ENCODE measurements at regions not wholly inside any gene's neighbourhood (a gene's known extent, or its start where the extent isn't known, plus 50 kb on each side); places are given as distances from the start of the nearest gene placed in this dataset.
"Not testable (repeated sequence)": the region's sequence is repeated elsewhere in the genome, so short reads cannot be mapped to it uniquely, and the experiment has no call there.

DNA sequence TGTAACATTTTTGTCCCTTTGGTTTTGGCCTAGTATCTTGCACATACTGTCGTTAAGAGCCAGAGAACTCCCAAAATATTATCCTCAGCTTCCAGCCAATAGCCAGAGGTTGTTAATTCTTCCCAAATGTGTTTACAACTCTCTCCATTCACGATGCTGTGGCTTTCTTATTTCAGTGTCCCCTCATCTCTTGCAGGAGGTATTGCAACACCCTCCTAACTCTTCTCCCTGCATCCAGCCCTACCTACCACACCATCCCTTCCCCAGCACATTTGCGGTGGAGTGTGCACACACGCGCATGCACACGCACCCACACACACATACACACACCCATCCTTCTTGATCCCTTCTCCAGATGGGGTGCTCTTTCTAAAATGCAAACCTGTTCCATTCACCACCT lies 75.6 kb upstream of the LMO2 start:
- H3K9ac ChIP-seq (ENCODE audit: low read length): no peak overlapping the region
- H3K27me3 ChIP-seq (replicated peaks; ENCODE audit: control insufficient read depth, insufficient read depth, low read length): peaks cover 13% of the 10 kb centered on the region
- no peak for DNase-seq (ENCODE audit: low read depth)
- H3K4me3 ChIP-seq (ENCODE audit: low read length): no peak overlapping the region
- H3K9me3 ChIP-seq (ENCODE audit: control insufficient read depth, low read length): no peaks in the 10 kb centered on the region
- no peaks in the 10 kb centered on the region for H3K36me3 ChIP-seq (ENCODE audit: control insufficient read depth, insufficient read depth, low read length, severe bottlenecking)
- H3K4me1 ChIP-seq (ENCODE audit: control insufficient read depth, insufficient read depth, low read length): no peaks in the 10 kb centered on the region

DNA sequence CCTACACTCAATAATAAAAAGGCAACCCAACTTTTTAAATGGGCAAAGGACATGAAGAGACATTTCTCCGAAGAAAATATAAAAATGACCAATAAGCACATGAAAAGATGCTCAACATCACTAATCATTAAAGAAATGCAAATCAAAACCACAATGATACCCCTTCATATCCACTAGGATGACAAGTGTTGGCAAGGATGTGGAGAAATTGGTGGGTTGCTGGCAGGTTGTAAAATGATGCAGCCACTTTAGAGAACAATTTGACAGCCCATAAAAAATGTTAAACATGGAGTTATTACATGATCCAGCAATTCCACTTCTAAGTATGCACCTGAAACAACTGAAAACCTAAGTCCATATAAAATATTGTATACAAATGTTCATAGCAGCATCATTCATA lies 73.2 kb upstream of the LMO2 start:
- H3K4me1 ChIP-seq (ENCODE audit: control insufficient read depth, insufficient read depth, low read length): no peaks in the 10 kb centered on the region
- DNase-seq (ENCODE audit: low read depth): no peak
- no peaks in the 10 kb centered on the region for H3K9me3 ChIP-seq (ENCODE audit: control insufficient read depth, low read length)
- H3K4me3 ChIP-seq (ENCODE audit: low read length): no peak overlapping the region
- peaks cover 18% of the 10 kb centered on the region for H3K27me3 ChIP-seq (replicated peaks; ENCODE audit: control insufficient read depth, insufficient read depth, low read length)
- no peak overlapping the region for H3K9ac ChIP-seq (ENCODE audit: low read length)
- no peaks in the 10 kb centered on the region for H3K36me3 ChIP-seq (ENCODE audit: control insufficient read depth, insufficient read depth, low read length, severe bottlenecking)

DNA sequence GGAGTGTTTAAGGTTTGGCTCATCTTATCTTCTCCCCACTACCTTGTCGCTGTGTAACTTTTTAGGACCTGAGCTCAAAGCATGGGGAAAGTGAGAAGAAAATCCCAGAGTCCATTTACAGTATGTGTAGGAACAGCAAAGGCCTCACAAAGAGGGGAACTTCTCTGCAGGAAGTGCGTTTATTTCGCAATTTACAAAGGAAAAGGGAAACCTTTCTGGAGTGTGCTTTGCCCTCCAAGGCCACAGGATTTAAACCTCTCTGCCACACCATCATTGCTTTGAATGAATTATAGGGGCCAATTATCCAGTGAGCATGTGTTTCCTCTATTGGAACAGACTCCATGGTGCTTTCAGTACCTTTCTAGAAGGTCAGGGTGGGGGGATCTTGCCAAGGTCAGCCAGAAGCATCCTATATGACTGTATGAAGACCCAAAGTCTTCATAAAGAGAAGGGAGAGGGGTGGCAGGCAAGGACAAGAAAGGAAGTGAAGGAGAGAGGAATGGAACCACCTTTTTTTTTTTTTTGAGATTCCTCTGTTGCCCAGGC lies 68.1 kb upstream of the LMO2 start:
- Histone ChIP-seq H3K9ac (ENCODE audit: low read length) (no peak overlapping the region), H3K4me1 (ENCODE audit: control insufficient read depth, insufficient read depth, low read length) (no peaks in the 10 kb centered on the region), H3K27me3 (replicated peaks; ENCODE audit: control insufficient read depth, insufficient read depth, low read length) (peaks cover 28% of the 10 kb centered on the region), H3K36me3 (ENCODE audit: control insufficient read depth, insufficient read depth, low read length, severe bottlenecking) (no peaks in the 10 kb centered on the region), H3K9me3 (ENCODE audit: control insufficient read depth, low read length) (no peaks in the 10 kb centered on the region), H3K4me3 (ENCODE audit: low read length) (no peak overlapping the region)
- DNase-seq (ENCODE audit: low read depth): no peak

DNA sequence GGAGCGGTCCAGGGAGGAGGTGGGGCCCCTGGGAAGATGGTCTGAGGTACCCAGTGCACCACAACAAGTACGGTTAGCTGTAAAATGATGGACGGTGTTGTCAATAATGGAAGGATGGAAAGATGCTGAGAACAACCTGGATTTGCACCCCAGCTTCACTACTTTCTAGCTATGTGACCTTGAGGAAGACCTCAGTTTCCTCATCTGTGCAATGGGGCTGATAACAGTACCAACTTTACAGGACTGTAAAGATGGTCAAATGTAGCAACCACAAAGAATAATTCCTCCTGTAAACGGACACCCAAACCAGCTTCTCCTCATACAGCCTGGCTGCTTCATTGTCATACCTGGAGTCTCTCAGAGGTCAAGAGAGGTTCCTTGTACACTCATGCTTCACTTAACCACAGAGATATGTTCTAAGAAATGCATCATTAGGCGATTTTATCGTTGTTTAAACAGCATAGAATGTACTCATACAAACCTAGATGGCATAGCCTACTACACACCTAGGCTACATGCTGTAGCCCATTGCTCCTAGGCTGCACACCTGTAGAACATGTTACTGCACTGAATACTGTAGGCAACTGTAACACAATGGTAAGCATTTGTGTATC lies 65.5 kb upstream of the LMO2 start:
- Histone ChIP-seq H3K36me3 (ENCODE audit: control insufficient read depth, insufficient read depth, low read length, severe bottlenecking) (no peaks in the 10 kb centered on the region), H3K9ac (ENCODE audit: low read length) (no peak overlapping the region), H3K4me3 (ENCODE audit: low read length) (no peak overlapping the region), H3K9me3 (ENCODE audit: control insufficient read depth, low read length) (no peaks in the 10 kb centered on the region), H3K27me3 (replicated peaks; ENCODE audit: control insufficient read depth, insufficient read depth, low read length) (peaks cover 39% of the 10 kb centered on the region), H3K4me1 (ENCODE audit: control insufficient read depth, insufficient read depth, low read length) (no peaks in the 10 kb centered on the region)
- no peak for DNase-seq (ENCODE audit: low read depth)

DNA sequence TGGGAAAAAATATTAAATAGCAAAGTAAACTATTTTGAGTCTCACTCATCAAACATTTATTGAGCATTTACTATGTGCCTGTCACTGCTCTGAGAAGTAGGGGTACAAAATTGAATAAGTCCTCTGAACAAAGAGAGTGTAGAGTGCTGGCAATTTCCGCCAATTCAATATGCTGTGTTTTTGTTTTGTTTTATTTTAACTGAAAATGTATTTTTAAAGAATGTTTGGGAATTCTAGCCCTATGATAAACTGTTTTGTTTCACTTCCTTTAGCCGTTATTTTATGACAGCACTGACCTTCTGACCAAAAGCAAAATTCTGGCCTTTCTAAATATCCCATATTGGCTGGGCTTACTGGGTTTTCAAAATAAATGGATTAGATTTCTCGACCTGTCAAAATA lies 64.7 kb upstream of the LMO2 start:
- Histone ChIP-seq H3K36me3 (ENCODE audit: control insufficient read depth, insufficient read depth, low read length, severe bottlenecking) (no peaks in the 10 kb centered on the region), H3K9me3 (ENCODE audit: control insufficient read depth, low read length) (no peaks in the 10 kb centered on the region), H3K4me3 (ENCODE audit: low read length) (no peak overlapping the region), H3K4me1 (ENCODE audit: control insufficient read depth, insufficient read depth, low read length) (no peaks in the 10 kb centered on the region), H3K9ac (ENCODE audit: low read length) (no peak overlapping the region), H3K27me3 (replicated peaks; ENCODE audit: control insufficient read depth, insufficient read depth, low read length) (peaks cover 38% of the 10 kb centered on the region)
- DNase-seq (ENCODE audit: low read depth): no peak

DNA sequence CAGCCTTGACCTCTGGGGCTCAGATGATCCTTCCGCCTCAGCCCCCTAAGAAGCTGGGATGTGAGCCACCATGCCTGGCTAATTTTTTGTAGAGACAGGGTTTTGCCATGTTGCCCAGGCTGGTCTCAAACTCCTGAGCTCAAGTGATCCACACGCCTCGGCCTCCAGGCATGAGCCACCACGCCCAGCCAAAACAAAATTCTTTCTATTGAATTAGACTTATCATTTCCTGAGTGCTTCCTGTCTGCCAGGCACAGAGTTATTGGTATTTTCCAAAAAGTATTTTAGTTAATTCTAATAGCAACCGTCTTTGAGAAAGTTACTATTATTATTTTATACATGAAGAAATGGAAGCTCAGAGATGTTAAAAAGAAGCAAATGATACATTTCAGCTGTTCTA lies 61.4 kb upstream of the LMO2 start:
- H3K4me1 ChIP-seq (ENCODE audit: control insufficient read depth, insufficient read depth, low read length): no peaks in the 10 kb centered on the region
- DNase-seq (ENCODE audit: low read depth): no peak
- no peaks in the 10 kb centered on the region for H3K36me3 ChIP-seq (ENCODE audit: control insufficient read depth, insufficient read depth, low read length, severe bottlenecking)
- no peak overlapping the region for H3K4me3 ChIP-seq (ENCODE audit: low read length)
- peaks cover 48% of the 10 kb centered on the region for H3K27me3 ChIP-seq (replicated peaks; ENCODE audit: control insufficient read depth, insufficient read depth, low read length)
- H3K9me3 ChIP-seq (ENCODE audit: control insufficient read depth, low read length): no peaks in the 10 kb centered on the region
- no peak overlapping the region for H3K9ac ChIP-seq (ENCODE audit: low read length)

DNA sequence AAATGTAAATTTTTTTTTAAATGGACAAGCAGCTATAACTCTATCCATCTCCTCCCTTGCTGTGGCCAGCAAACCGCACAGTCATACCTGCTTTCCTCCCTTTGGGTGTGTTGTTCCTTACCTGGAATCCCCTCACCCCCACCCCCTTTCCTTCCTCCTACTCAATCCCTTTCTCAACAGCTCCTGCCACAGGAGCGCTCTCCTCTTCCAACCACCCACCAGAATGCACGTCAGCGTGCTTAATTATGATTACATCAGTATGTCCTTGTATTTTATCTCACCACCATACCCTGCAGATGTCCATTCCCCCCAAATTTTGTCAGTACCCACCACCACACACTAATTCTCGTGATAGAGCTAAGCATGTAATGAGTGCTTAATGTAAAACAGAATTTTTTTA lies 60.9 kb upstream of the LMO2 start:
- DNase-seq (ENCODE audit: low read depth): no peak
- peaks cover 48% of the 10 kb centered on the region for H3K27me3 ChIP-seq (replicated peaks; ENCODE audit: control insufficient read depth, insufficient read depth, low read length)
- H3K9ac ChIP-seq (ENCODE audit: low read length): no peak overlapping the region
- no peaks in the 10 kb centered on the region for H3K36me3 ChIP-seq (ENCODE audit: control insufficient read depth, insufficient read depth, low read length, severe bottlenecking)
- H3K4me3 ChIP-seq (ENCODE audit: low read length): no peak overlapping the region
- H3K9me3 ChIP-seq (ENCODE audit: control insufficient read depth, low read length): no peaks in the 10 kb centered on the region
- H3K4me1 ChIP-seq (ENCODE audit: control insufficient read depth, insufficient read depth, low read length): no peaks in the 10 kb centered on the region

DNA sequence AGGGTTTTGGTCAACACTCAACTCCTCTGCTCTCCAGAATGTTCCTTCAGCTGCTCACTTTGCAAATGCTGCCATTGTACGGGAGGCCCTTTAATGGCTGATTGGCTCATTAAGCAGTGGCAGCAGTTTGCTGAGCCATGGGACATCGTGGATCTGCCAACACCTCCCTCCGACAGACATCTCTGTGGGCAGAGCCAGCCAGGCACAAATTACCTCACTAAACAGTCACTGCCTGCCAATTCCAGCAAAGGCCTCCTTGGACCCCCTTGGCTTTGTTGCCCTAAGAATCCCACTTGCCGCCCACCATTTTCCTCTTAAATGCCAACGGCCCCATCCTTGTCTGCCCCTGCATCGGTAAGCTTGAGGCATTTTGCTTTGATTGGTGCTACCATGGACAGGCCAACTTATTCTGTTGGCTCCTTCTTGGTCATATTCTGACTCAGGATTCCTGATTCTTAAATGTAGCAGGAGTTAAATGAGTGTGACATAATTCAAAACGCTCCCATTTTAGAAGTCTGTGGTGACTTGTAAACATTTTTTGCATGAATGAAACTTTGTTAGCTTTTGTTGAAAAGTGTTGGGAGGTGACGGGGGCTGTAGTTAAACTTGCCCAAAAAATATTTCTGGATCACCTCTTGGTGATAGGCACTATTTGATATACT lies 57.5 kb upstream of the LMO2 start:
- Histone ChIP-seq H3K4me1 (ENCODE audit: control insufficient read depth, insufficient read depth, low read length) (no peaks in the 10 kb centered on the region), H3K36me3 (ENCODE audit: control insufficient read depth, insufficient read depth, low read length, severe bottlenecking) (no peaks in the 10 kb centered on the region), H3K4me3 (ENCODE audit: low read length) (no peak overlapping the region), H3K9ac (ENCODE audit: low read length) (no peak overlapping the region), H3K9me3 (ENCODE audit: control insufficient read depth, low read length) (no peaks in the 10 kb centered on the region), H3K27me3 (replicated peaks; ENCODE audit: control insufficient read depth, insufficient read depth, low read length) (peaks cover 28% of the 10 kb centered on the region)
- no peak for DNase-seq (ENCODE audit: low read depth)

DNA sequence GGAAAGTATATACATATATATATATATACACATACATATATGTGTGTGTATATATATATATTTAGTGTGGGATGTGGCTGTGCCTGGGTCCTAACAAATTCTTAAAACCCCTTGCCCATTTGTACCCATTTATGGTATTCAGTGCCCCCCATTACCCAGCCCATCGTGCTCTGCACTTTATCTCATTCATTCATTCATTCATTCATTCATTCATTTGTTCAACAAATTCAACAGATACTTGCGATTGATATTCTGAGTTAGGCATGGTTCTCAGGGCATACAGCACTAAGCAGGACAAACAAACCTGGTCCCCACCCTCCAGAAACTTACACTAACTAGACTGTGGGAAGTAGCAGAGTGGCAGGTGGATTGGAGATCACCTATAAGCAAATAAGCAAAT lies 56.6 kb upstream of the LMO2 start:
- H3K9ac ChIP-seq (ENCODE audit: low read length): no peak overlapping the region
- peaks cover 21% of the 10 kb centered on the region for H3K27me3 ChIP-seq (replicated peaks; ENCODE audit: control insufficient read depth, insufficient read depth, low read length)
- H3K36me3 ChIP-seq (ENCODE audit: control insufficient read depth, insufficient read depth, low read length, severe bottlenecking): no peaks in the 10 kb centered on the region
- H3K4me3 ChIP-seq (ENCODE audit: low read length): no peak overlapping the region
- no peaks in the 10 kb centered on the region for H3K4me1 ChIP-seq (ENCODE audit: control insufficient read depth, insufficient read depth, low read length)
- no peak for DNase-seq (ENCODE audit: low read depth)
- H3K9me3 ChIP-seq (ENCODE audit: control insufficient read depth, low read length): no peaks in the 10 kb centered on the region

DNA sequence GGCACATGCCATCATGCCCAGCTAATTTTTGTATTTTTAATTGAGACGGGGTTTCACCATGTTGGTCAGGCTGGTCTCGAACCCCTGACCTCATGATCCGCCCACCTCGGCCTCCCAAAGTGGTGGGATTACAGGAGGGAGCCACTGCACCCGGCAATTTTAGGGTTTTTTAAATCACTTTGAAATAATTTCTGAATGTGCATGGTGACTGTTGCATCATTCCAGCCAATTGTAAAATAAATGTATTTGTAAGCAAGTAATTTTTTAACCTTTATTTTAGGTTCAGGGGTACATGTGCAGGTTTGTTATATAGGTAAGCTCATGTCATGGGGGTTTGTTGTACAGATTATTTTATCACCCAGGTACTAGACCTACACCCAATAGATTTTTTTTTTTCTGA lies 56.0 kb upstream of the LMO2 start:
- peaks cover 21% of the 10 kb centered on the region for H3K27me3 ChIP-seq (replicated peaks; ENCODE audit: control insufficient read depth, insufficient read depth, low read length)
- not testable (repeated sequence) for H3K9ac ChIP-seq (ENCODE audit: low read length); H3K9me3 ChIP-seq (ENCODE audit: control insufficient read depth, low read length); DNase-seq (ENCODE audit: low read depth); H3K36me3 ChIP-seq (ENCODE audit: control insufficient read depth, insufficient read depth, low read length, severe bottlenecking); H3K4me3 ChIP-seq (ENCODE audit: low read length); H3K4me1 ChIP-seq (ENCODE audit: control insufficient read depth, insufficient read depth, low read length)

DNA sequence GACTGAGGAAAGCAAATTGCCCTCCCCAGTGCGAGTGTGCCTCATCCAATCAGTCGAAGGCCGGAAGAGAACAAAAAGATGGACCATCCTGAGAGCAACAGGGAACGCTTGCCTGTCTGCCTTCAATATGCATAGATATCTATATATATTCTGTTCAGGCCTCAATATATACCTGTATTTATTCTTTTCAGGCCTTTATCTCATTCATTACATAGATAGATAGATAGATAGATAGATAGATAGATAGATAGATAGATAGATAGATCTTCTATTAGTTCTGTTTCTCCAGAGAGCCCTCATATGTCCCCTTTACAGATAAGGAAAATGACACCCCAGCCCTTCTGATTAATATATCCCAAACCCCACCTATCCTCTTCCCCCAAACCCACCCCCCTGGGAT lies 55.1 kb upstream of the LMO2 start:
- Histone ChIP-seq H3K4me1 (ENCODE audit: control insufficient read depth, insufficient read depth, low read length) (peaks cover 15% of the 10 kb centered on the region), H3K4me3 (ENCODE audit: low read length) (no peak overlapping the region), H3K9me3 (ENCODE audit: control insufficient read depth, low read length) (no peaks in the 10 kb centered on the region), H3K36me3 (ENCODE audit: control insufficient read depth, insufficient read depth, low read length, severe bottlenecking) (no peaks in the 10 kb centered on the region), H3K27me3 (replicated peaks; ENCODE audit: control insufficient read depth, insufficient read depth, low read length) (peaks cover 21% of the 10 kb centered on the region), H3K9ac (ENCODE audit: low read length) (no peak overlapping the region)
- DNase-seq (ENCODE audit: low read depth): no peak

All from adipocyte (in vitro differentiated cells).